CD4-positive, alpha-beta T cell treated with Interleukin-15 for 1 hour (primary cell): ENCODE measurements at regions not wholly inside any gene's neighbourhood (a gene's known extent, or its start where the extent isn't known, plus 50 kb on each side); places are given as distances from the start of the nearest gene placed in this dataset.
"Not testable (repeated sequence)": the region's sequence is repeated elsewhere in the genome, so short reads cannot be mapped to it uniquely, and the experiment has no call there.

Source experiments
- DNase-seq: peaks from one replicate; pipeline ENCODE4 v3.0.0-alpha.2; 2020

DNA sequence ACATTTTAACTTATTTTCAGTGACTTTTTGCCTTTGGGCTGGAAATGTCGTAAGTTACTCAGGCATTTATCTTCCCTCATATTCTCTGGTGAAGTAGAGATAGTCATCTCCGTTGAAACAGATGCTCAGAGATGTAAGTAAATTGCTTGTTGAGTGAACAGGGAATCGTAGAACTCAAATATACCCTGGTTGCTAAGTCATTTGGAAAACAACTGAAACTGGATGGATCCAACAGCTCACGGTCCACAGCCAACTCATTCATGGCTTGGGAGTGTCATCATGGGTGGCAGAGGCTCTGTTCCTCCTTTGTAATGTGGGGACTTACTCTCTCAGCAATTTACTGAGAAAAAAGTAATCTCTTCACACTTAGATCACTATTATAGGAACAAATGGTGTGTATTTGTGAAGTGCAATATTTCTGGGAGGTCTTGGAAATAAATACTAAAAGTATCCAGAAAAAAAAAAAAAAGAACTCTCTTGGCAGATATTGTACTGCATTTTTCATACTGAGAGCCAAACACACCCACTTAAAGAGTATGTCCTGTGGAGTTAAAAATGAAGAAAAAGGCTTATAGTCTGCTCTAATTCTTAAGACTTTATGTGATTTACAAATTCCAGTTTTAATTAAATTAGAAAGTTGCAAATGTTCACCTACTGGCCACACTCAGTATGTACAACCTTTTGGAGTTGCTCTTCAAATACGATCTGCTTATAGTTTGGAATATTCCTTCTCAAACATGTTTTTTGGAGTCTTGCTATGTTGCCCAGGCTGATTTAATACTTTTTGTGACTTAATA, 107.4 kb downstream of the LEPR start:
- DNase-seq: no peak

- no peak for DNase-seq
Observed at GRCh38 chr1:65531972-65532570, 111.6 kb downstream of the LEPR start.

GRCh38 chr1:65535981-65536380, 115.5 kb downstream of the LEPR start:
- no peak for DNase-seq

DNA sequence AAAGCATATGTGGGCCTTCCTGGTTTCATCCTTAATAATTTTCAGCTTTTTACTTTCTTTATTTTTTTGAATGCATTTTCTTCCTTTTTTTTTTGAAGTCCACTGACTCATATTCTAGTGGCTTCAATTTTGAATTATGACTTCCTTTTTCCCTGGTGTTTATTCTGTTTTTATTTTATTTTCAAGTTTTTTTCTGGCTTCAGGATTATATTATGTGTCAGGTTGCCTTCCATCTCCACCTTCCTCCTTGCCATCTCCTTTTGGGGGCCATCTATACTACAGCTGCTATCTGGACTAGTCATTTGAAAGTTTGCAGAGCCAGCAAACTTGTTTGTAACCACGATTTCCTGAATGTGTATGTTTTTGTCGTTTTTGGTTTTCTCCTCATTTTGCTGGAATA, 117.6 kb downstream of the LEPR start:
- DNase-seq: no peak

DNA sequence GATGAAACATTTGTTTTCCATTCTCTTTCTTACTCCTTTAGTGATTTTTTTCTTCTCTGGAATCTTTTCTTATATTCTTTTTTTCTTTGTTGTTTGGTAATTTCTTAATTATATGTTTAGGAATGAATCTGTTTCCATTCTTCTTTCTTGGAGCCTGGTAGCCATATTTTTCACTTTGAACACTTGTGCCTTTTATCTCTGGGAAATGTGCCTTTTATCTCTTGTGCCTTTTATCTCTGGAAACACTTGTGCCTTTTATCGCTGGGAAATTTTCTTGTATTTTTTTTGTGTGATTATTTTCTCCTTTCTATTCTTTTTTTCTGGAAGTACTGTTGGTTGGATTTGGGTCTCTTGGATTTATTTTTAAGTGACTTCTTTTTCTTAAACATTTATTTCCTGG, 118.2 kb downstream of the LEPR start:
- no peak for DNase-seq

DNA sequence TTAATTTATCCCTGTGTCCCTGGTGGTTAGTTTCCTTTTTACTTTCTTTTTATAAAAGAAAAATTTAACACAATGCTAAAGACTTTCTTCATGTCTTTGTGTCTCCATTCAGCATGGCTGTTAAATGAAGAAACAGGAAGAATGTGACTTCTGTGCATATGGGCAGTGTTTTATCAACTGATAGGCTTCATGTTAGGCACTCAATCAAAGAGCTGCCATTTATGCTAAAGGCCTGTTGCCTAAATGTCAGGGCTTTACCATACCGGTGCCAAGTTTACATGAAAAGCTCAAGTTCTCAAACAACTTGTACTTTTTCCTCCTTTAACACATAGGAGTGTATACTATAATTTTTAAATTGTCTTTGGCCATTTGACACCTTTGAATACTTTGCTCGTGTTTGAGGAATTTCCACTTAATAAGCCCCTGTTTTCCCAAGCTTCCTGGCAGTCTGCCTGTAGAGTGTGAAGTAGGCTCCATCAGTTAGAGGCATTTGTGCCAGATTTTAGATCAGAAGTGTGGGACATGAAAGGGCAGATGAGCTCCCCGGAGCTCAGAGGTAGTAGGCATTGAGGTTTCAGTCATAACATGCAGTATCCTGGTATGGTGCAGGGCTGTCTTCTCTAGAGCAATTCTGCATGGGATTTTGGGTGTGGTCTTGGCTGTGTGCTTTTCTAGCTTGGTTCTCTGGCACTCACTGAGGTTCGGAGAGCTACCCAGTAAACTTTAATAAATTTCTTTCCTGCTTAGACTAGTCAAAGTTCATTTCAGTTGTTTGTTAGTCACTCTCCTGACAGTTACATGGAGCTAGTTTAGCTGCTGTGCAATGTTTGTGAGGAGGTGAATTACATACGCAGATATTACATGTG, 119.0 kb downstream of the LEPR start:
- DNase-seq: no peak

DNA sequence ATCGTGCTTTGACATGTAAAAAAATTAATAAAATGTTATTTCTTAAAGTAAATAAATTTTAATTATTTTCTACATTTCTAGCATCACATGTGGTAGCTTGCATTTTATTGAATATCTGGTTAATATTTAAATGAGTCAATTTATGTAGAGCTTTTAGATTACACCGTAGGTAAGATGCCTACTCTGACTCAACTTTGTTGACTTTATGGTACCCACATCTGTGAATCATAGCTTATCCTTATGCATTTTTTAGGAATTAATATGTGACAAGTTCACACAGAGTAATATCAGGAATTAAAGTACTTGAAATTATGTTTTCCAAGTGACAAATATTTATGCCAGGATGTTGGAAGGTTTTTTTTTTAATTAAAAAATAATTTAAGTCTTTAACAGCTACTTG, 120.7 kb downstream of the LEPR start:
- DNase-seq: no peak

GRCh38 chr1:65541865-65542264, 121.4 kb downstream of the LEPR start:
- no peak for DNase-seq

DNA sequence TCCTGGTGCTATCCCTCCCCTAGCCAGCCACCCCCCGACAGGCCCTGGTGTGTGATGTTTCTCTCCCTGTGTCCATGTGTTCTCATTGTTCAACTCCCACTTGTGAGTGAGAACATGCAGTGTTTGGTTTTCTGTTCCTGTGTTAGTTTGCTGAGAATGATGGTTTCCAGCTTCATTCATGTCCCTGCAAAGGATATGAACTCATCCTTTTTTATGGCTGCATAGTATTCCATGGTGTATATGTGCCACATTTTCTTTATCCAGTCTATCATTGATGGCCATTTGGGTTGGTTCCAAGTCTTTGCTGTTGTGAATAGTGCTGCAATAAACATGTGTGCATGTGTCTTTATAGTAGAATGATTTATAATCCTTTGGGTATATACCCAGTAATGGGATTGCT, 122.1 kb downstream of the LEPR start:
- not testable (repeated sequence) for DNase-seq

DNA sequence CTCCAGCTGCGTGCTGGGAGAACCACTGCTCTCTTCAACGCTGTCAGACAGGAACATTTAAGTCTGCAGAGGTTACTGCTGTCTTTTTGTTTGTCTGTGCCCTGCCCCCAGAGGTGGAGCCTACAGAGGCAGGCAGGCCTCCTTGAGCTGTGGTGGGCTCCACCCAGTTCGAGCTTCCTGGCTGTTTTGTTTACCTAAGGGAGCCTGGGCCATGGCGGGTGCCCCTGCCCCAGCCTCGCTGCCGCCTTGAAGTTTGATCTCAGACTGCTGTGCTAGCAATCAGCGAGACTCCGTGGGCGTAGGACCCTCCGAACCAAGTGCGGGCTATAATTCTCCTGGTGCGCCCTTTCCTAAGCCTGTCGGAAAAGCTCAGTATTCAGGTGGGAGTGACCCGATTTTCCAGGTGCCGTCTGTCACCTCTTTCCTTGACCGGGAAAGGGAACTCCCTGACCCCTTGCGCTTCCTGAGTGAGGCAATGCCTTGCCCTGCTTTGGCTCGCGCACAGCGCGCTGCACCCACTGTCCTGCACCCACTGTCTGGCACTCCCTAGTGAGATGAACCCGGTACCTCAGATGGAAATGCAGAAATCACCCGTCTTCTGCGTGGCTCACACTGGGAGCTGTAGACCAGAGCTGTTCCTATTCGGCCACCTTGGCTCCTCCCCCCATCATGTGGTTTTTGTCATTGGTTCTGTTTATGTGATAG, 130.0 kb downstream of the LEPR start:
- DNase-seq: not testable (repeated sequence)

- not testable (repeated sequence) for DNase-seq
Observed at GRCh38 chr1:65552484-65552883, 132.0 kb downstream of the LEPR start.

- not testable (repeated sequence) for DNase-seq
Observed at GRCh38 chr1:65554086-65554764, 133.8 kb downstream of the LEPR start.

DNA sequence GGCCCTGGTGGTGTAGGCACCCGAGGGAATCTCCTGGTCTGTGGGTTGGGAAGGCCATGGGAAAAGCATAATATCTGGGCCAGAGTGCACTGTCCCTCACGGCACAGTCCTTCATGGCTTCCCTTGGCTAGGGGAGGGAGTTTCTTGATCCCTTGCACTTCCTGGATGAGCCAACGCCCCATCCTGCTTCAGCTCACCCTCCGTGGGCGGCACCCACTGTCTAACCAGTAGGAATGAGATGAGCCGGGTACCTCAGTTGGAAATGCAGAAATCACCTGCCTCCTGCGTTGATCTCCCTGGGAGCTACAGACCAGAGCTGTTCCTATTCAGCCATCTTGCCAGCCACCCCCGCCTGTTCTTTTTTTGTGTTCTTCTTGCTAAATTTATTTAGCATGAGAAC, 134.4 kb downstream of the LEPR start:
- DNase-seq: no peak

- DNase-seq: no peak
Observed at GRCh38 chr1:65558215-65558614, 137.7 kb downstream of the LEPR start.

GRCh38 chr1:65564493-65564892, 144.0 kb downstream of the LEPR start:
- DNase-seq: no peak

GRCh38 chr1:65568285-65568684, 147.8 kb downstream of the LEPR start:
- no peak for DNase-seq

GRCh38 chr1:65572701-65573421, 152.4 kb downstream of the LEPR start:
- no peak for DNase-seq

GRCh38 chr1:65577278-65577677, 156.8 kb downstream of the LEPR start:
- DNase-seq: no peak

DNA sequence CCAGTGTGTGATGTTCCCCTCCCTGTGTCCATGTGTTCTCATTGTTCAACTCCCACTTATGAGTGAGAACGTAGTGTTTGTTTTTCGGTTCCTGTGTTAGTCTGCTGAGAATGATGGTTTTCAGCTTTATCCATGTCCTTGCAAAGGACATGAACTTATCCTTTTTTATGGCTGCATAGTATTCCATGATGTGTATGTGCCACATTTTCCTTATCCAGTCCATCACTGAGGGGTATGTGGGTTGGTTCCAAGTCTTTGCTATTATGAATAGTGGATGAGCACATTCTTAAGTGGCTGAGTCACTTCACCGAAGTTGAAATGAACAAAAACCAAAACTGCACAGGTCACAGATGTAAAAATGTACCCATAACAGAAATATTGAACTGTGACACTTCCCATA, 157.5 kb downstream of the LEPR start:
- not testable (repeated sequence) for DNase-seq

DNA sequence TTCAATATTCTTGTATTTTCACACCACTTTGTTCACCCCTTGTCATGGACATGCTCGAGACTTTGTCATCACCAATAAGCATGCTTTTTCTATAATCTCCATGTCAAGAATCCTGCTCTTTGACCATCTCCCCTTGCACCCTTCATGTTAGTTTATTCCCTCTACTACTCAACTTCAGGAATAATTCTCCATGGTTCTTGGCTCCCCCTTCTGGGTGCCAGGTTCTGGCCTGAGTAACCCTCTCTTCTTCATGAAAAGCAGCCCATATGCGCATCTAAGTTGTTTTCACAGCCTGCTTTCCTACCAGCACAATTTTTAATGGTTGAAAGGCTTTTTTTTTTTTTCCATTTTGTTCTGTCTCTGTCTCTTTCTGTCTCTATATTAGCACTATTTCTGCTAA, 160.7 kb downstream of the LEPR start:
- DNase-seq: no peak

- no peak for DNase-seq
Observed at GRCh38 chr1:65584399-65584798, 163.9 kb downstream of the LEPR start.

- no peak for DNase-seq
Observed at GRCh38 chr1:65590279-65590678, 169.8 kb downstream of the LEPR start.
